ENCODE measurements at regions not wholly inside any gene's neighbourhood (a gene's known extent, or its start where the extent isn't known, plus 50 kb on each side); places are given as distances from the start of the nearest gene placed in this dataset.

DNA sequence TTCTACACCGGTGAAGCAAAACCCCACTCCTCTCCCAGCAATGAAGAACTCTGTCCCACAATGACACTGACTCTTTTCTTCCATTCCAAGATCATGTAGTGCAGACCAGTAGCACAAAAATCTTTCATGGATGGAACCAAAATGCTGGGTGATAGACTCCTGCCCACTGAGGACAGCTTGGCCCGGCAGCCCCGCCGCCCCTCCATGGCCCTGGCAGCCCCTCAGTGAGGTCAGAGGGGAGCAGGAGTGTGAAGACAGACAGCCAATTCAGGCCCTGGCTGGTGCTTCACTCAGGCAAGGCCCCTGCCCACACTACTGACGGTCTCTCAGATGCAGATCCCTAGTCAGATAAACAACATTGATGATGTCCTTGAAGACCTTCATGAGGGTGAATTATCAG lies 131.9 kb upstream of the SYNDIG1 start:
- TF ChIP-seq POLR2A (IDR thresholded peaks at IDR 0.05; ENCODE audit: low read depth, low read length): no peak
- DNase-seq (ENCODE audit: insufficient read length, low spot score): no peak
- no peak for FAIRE-seq

DNA sequence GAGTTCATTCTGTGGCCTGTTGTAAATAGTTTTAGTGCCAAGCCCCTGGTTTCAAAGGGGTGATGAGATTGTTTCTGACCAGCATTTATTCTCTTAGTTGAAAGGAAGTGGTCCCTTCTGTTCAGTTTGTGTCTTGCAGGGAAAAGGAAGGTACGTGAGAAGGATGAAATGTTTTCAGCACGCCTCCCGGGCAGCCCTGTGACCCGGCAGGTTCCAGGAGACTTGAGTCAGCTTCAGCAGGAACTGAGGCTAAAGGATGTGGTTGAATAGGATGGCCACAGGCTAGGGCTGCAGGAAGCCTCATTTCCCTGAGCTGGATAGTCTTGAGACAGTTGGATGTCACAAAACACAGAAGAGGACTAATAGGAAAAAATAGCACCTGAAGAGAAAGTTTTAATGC lies 132.4 kb upstream of the SYNDIG1 start:
- FAIRE-seq (no peak), DNase-seq (ENCODE audit: insufficient read length, low spot score) (no peak)
- no peak for TF ChIP-seq POLR2A (IDR thresholded peaks at IDR 0.05; ENCODE audit: low read depth, low read length)

- no peak for TF ChIP-seq POLR2A (IDR thresholded peaks at IDR 0.05; ENCODE audit: low read depth, low read length)
- FAIRE-seq (no peak), DNase-seq (ENCODE audit: insufficient read length, low spot score) (no peak)
These were observed 134.6 kb upstream of the SYNDIG1 start for GRCh38 chr20:24334830-24335229.

GRCh38 chr20:24332956-24333355 lies 136.5 kb upstream of the SYNDIG1 start:
- DNase-seq (ENCODE audit: insufficient read length, low spot score): no peak
- no peak for TF ChIP-seq POLR2A (IDR thresholded peaks at IDR 0.05; ENCODE audit: low read depth, low read length)
- FAIRE-seq: no peak

GRCh38 chr20:24331939-24332338 lies 137.5 kb upstream of the SYNDIG1 start:
- no peak for TF ChIP-seq POLR2A (IDR thresholded peaks at IDR 0.05; ENCODE audit: low read depth, low read length)
- DNase-seq (ENCODE audit: insufficient read length, low spot score) (no peak), FAIRE-seq (no peak)

DNA sequence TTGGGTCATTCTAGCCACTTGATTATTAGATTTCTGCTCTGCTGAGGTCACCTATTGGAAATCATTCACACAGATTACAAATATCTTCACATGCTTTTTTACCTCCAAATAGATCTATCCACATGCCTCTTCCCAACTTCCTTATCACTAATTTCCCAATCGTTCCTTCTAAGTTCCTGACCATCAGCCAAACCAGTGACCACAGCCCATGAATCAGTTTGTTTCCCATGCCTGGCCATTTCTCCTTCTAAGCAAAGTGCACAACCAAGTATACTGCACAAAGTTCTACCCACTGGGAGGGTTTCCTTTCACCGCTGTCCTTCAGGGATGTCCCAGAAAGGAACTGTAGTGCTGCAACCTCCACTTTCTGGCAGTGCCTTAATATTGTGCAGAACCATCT lies 140.5 kb upstream of the SYNDIG1 start:
- FAIRE-seq (no peak), DNase-seq (ENCODE audit: insufficient read length, low spot score) (no peak)
- TF ChIP-seq POLR2A (IDR thresholded peaks at IDR 0.05; ENCODE audit: low read depth, low read length): no peak

DNA sequence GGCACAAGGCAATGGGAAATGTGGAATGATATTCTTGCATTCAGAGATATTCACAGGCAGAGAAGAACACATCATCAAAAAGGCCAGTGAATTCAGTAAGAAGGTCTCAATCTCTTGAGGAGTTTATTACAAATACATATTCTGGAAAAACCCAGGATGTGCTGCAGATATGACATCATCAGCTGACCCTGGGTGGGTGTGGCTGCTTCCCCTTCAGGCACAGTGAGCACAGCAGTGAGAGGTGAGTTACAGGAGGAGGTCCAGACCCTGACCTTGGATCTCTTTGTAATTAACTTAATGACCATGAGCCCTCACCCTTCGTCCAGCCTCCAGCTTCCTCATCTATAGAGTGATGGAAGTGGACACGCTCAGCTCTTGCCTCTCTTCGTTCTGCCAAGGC lies 147.5 kb upstream of the SYNDIG1 start:
- DNase-seq (ENCODE audit: insufficient read length, low spot score): no peak
- TF ChIP-seq POLR2A (IDR thresholded peaks at IDR 0.05; ENCODE audit: low read depth, low read length): no peak
- FAIRE-seq: no peak

DNA sequence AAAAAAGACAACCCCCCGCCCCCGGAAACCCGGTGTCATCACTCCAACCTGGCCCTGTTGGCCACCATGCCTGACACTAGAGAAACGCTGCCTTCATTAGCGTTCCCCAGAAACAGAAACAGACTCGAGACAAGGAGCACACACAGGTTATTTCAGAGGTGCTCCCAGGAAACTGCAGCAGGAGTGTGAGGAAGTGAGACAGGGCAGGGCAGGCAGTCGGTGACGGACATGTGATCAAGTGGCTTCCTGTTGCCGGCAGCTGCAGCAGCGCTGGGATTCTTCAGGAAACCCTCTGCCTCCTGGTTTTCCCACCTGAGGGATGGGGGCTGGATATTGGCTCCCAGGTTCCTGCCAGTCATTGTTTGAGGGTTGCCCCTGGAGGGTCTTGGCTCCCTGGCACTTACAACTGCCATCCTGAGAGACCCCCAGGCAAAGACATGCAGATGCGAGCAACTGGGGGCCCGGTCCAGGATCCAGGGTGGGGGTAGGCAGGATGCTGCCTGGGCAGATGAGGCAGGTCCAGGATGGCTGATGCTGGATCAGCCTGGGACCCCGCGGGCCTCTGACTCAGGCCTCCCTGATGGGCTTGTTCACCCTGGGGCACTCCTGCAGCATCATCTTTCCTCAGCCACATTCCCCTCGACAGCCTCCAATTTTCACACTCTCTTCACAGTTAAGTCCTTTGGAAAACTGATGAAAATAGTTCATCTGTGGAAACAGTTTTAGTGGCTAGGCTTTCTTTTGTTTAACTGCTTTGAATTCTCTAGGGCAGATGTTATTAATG lies 150.7 kb upstream of the SYNDIG1 start:
- DNase-seq (ENCODE audit: insufficient read length, low spot score) (no peak), FAIRE-seq (no peak)
- no peak for TF ChIP-seq POLR2A (IDR thresholded peaks at IDR 0.05; ENCODE audit: low read depth, low read length)

DNA sequence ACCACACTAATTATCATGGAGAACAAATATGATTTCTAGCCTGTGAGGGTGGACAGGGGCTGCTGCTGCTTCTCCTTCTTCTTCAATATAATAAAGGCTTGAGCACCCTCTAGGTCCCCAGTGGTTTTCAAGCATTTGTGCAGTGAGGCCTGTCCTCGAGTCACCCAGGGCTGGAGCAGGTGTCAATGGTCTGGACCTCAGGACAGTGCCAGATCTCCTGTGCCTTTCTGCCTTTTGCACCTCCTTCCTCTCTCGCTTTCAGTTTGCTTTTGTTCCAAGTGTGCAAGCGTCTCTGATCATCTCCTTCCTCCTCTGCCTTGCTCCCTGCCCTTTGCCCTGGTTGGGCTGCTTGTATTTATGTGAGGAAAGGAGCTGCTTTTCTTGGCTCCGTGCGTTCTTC lies 152.2 kb upstream of the SYNDIG1 start:
- no peak for DNase-seq (ENCODE audit: insufficient read length, low spot score)
- no peak for TF ChIP-seq POLR2A (IDR thresholded peaks at IDR 0.05; ENCODE audit: low read depth, low read length)
- FAIRE-seq: no peak

GRCh38 chr20:24316731-24317130 lies 152.7 kb upstream of the SYNDIG1 start:
- DNase-seq (ENCODE audit: insufficient read length, low spot score): no peak
- no peak for TF ChIP-seq POLR2A (IDR thresholded peaks at IDR 0.05; ENCODE audit: low read depth, low read length)
- FAIRE-seq: no peak

DNA sequence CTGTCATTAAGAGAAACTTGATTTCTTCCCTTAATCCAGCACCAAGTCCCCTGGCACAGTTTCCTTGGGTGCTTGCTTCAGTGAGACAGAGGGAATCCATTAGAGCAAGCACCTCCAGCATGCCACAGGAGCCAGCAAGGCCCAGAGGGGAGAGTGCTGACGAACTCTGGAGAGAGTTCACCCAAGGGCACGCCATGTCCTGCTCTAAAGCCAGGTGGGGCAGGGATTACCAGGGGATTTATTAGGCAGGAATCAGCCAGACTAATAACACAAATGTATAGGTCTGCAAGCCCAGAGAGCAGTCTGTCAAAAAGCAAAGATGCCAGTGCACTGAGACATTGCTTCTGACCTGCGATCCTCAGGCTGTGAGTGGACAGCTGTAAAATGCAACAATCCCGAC lies 155.4 kb upstream of the SYNDIG1 start:
- DNase-seq (ENCODE audit: insufficient read length, low spot score): no peak
- no peak for TF ChIP-seq POLR2A (IDR thresholded peaks at IDR 0.05; ENCODE audit: low read depth, low read length)
- no peak for FAIRE-seq

- TF ChIP-seq POLR2A (IDR thresholded peaks at IDR 0.05; ENCODE audit: low read depth, low read length): no peak
- DNase-seq (ENCODE audit: insufficient read length, low spot score) (no peak), FAIRE-seq (no peak)
These were observed 159.8 kb upstream of the SYNDIG1 start for GRCh38 chr20:24309596-24309995.

GRCh38 chr20:24305371-24305770 lies 164.1 kb upstream of the SYNDIG1 start:
- DNase-seq (ENCODE audit: insufficient read length, low spot score) (no peak), FAIRE-seq (no peak)
- no peak for TF ChIP-seq POLR2A (IDR thresholded peaks at IDR 0.05; ENCODE audit: low read depth, low read length)

GRCh38 chr20:24304291-24304690 lies 165.1 kb upstream of the SYNDIG1 start:
- no peak for TF ChIP-seq POLR2A (IDR thresholded peaks at IDR 0.05; ENCODE audit: low read depth, low read length)
- no peak for DNase-seq (ENCODE audit: insufficient read length, low spot score)
- no peak for FAIRE-seq

GRCh38 chr20:24303393-24304170 lies 165.8 kb upstream of the SYNDIG1 start:
- no peak for FAIRE-seq
- DNase-seq (ENCODE audit: insufficient read length, low spot score): no peak
- no peak for TF ChIP-seq POLR2A (IDR thresholded peaks at IDR 0.05; ENCODE audit: low read depth, low read length)

Measured in H54 (cell line).